A549 (cell line): ENCODE measurements at regions not wholly inside any gene's neighbourhood (a gene's known extent, or its start where the extent isn't known, plus 50 kb on each side); places are given as distances from the start of the nearest gene placed in this dataset.

Experiments used
- BHLHE40 ChIP-seq: IDR thresholded peaks from 2 replicates; pipeline ENCODE4 v1.6.1; 2012; ENCODE audit warnings: low read depth, low read length, inconsistent platforms
- CEBPB ChIP-seq, 2 experiments: fragments of >200 bp in 1 of 2; sonication (Bioruptor Twin) in 1 of 2; formaldehyde crosslinking in 1 of 2; IDR thresholded peaks; 2 replicates each; pipeline ENCODE4 v1.6.1; 2012 to 2016
- FOSL2 ChIP-seq, 2 experiments: fragments of 450-650 bp in 1 of 2; fragments of >200 bp in 1 of 2; sonication (Bioruptor Twin) in 1 of 2; formaldehyde crosslinking; IDR thresholded peaks; 2 replicates each; pipeline versions ENCODE4 v1.5.0 to v1.6.1; 2016 to 2020; ENCODE audit warnings: mild to moderate bottlenecking in 1 of 2, moderate library complexity in 1 of 2
- HDAC2 ChIP-seq: fragments of 200-600 bp; sonication (generic); IDR thresholded peaks from 2 replicates; pipeline ENCODE4 v1.6.1; 2016
- HOXA7 ChIP-seq: fragments of 250-450 bp; sonication (Bioruptor Pico); IDR thresholded peaks from 2 replicates; pipeline ENCODE4 v1.5.0; 2020; ENCODE audit warnings: mild to moderate bottlenecking, moderate library complexity
- MAFK ChIP-seq: fragments of 450-650 bp; IDR thresholded peaks from 2 replicates; pipeline ENCODE4 v1.6.1; 2014; ENCODE audit not compliant: partially characterized antibody
- POLR2A ChIP-seq: IDR thresholded peaks from 2 replicates; pipeline ENCODE4 v1.6.1; 2012; ENCODE audit warnings: mild to moderate bottlenecking, low read length
- RFX5 ChIP-seq: fragments of 450-650 bp; IDR thresholded peaks from 2 replicates; pipeline ENCODE4 v1.7.1; 2014; ENCODE audit warnings: antibody characterized with exemption, mild to moderate bottlenecking, moderate library complexity
- SMC3 ChIP-seq: fragments of >200 bp; sonication (Bioruptor Twin); formaldehyde crosslinking; IDR thresholded peaks from 3 replicates; pipeline ENCODE4 v1.6.1; 2018; ENCODE audit warnings: inconsistent platforms
- TP53 ChIP-seq: fragments of 250-450 bp; sonication (Bioruptor Pico); IDR thresholded peaks from 2 replicates; pipeline ENCODE4 v1.5.0; 2021; ENCODE audit warnings: mild to moderate bottlenecking, moderate library complexity
- TF ChIP-seq, protein P1 (sequence below): fragments of >200 bp; sonication (Bioruptor Twin); formaldehyde crosslinking; IDR thresholded peaks from 3 replicates; pipeline ENCODE4 v1.5.1; 2016
- TF ChIP-seq, protein P2 (sequence below): IDR thresholded peaks from 2 replicates; pipeline ENCODE4 v1.6.1; 2012; ENCODE audit warnings: low read depth, borderline replicate concordance

DNA sequence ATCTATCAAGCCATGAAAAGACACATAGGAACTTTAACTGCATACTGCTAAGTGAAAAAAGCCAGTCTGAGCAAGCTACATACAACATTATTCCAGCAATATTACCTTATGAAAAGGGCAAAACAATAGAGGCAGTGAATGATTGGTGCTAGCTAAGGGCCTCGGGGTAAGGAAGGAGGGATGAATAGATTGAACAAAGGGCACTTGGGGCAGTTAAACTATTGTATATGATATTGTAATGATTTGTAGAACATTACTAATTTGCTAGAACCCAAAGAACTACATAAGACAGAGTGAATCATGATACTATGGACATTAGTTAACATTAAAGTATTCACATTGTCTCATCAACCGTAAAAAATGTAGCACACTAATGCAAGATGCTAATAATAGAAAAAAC lies 218.3 kb downstream of the FBXO4 start:
- no peak for TF ChIP-seq BHLHE40
- TF ChIP-seq, protein P1, sequence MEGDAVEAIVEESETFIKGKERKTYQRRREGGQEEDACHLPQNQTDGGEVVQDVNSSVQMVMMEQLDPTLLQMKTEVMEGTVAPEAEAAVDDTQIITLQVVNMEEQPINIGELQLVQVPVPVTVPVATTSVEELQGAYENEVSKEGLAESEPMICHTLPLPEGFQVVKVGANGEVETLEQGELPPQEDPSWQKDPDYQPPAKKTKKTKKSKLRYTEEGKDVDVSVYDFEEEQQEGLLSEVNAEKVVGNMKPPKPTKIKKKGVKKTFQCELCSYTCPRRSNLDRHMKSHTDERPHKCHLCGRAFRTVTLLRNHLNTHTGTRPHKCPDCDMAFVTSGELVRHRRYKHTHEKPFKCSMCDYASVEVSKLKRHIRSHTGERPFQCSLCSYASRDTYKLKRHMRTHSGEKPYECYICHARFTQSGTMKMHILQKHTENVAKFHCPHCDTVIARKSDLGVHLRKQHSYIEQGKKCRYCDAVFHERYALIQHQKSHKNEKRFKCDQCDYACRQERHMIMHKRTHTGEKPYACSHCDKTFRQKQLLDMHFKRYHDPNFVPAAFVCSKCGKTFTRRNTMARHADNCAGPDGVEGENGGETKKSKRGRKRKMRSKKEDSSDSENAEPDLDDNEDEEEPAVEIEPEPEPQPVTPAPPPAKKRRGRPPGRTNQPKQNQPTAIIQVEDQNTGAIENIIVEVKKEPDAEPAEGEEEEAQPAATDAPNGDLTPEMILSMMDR, result no peak
- TF ChIP-seq SMC3, result no peak
- no peak for TF ChIP-seq HOXA7 (CRISPR knock-in tag)
- TF ChIP-seq HDAC2, result no peak
- TF ChIP-seq MAFK, result no peak
- TF ChIP-seq, protein P2, sequence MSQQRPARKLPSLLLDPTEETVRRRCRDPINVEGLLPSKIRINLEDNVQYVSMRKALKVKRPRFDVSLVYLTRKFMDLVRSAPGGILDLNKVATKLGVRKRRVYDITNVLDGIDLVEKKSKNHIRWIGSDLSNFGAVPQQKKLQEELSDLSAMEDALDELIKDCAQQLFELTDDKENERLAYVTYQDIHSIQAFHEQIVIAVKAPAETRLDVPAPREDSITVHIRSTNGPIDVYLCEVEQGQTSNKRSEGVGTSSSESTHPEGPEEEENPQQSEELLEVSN, result no peak
- no peak for TF ChIP-seq CEBPB (IDR thresholded peaks at IDR 0.05)
- TF ChIP-seq FOSL2 (IDR thresholded peaks at IDR 0.05), result no peak
- no peak for TF ChIP-seq FOSL2 (CRISPR knock-in tag; IDR thresholded peaks at IDR 0.05)
- TF ChIP-seq TP53, result no peak
- TF ChIP-seq POLR2A, result no peak
- TF ChIP-seq RFX5, result no peak
